Fibroblast of lung (primary cell): ENCODE measurements at regions not wholly inside any gene's neighbourhood (a gene's known extent, or its start where the extent isn't known, plus 50 kb on each side); places are given as distances from the start of the nearest gene placed in this dataset.

Experiments
- EZH2 ChIP-seq: IDR thresholded peaks from 2 replicates; pipeline ENCODE4 v1.5.1; 2012; ENCODE audit warnings: low read length, control low read depth, mild to moderate bottlenecking; ENCODE audit errors: missing control alignments
- TF ChIP-seq, protein P1 (sequence below), 2 donors: IDR thresholded peaks in 1 of 2; conservative IDR thresholded peaks in 1 of 2; 1 replicate in 1 of 2; 2 replicates in 1 of 2; pipeline ENCODE4 v1.5.1; 2011 to 2012; ENCODE audit warnings: low read length in 2 of 2, control low read depth in 1 of 2, inconsistent platforms in 1 of 2, low read depth in 1 of 2, mild to moderate bottlenecking in 1 of 2

DNA sequence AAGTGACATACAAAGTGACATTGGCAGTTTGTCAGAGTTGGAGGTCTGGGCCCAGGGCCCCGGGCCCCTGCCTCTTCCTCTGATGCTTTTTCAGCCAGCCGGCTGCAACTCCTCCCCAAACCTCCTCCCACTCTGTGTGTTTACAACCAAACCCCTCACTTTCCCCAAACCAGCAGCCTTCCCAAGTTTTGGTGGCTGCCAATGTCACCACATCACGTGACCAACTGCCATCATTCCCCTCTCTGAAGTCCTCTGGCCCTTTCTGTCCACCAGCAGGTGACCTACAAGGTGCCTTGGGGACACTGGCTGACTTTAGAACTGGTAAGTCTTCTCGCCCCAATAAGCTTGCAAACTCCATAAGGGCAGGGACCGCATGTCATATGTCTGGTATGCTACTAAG lies 357.7 kb downstream of the BCOR start:
- TF ChIP-seq, protein P1, sequence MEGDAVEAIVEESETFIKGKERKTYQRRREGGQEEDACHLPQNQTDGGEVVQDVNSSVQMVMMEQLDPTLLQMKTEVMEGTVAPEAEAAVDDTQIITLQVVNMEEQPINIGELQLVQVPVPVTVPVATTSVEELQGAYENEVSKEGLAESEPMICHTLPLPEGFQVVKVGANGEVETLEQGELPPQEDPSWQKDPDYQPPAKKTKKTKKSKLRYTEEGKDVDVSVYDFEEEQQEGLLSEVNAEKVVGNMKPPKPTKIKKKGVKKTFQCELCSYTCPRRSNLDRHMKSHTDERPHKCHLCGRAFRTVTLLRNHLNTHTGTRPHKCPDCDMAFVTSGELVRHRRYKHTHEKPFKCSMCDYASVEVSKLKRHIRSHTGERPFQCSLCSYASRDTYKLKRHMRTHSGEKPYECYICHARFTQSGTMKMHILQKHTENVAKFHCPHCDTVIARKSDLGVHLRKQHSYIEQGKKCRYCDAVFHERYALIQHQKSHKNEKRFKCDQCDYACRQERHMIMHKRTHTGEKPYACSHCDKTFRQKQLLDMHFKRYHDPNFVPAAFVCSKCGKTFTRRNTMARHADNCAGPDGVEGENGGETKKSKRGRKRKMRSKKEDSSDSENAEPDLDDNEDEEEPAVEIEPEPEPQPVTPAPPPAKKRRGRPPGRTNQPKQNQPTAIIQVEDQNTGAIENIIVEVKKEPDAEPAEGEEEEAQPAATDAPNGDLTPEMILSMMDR (conservative IDR thresholded peaks at IDR 0.05 in 1 of 2, IDR thresholded peaks at IDR 0.05 in 1 of 2; ENCODE audit: low read depth in 1 of 2, low read length in 2 of 2): no peak
- no peak for TF ChIP-seq EZH2
